HG03025 (cell line): ENCODE measurements at regions not wholly inside any gene's neighbourhood (a gene's known extent, or its start where the extent isn't known, plus 50 kb on each side); places are given as distances from the start of the nearest gene placed in this dataset.
"Not testable (repeated sequence)": the region's sequence is repeated elsewhere in the genome, so short reads cannot be mapped to it uniquely, and the experiment has no call there.

Source experiments
- ATAC-seq: cut with Tn5 transposase; IDR thresholded peaks from one replicate; pipeline ENCODE4 v1.9.1; 2021; ENCODE audit warnings: mild to moderate bottlenecking, moderate library complexity; ENCODE audit not compliant: unreplicated experiment, low FRiP score

GRCh38 chr2:765369-765768 is 88.2 kb upstream of the TMEM18 start:
- ATAC-seq = no peak

GRCh38 chr2:763766-764525 is 86.7 kb upstream of the TMEM18 start:
- no peak for ATAC-seq

- ATAC-seq = no peak
Observed at GRCh38 chr2:762646-763045, 85.4 kb upstream of the TMEM18 start.

GRCh38 chr2:761384-761783 is 84.2 kb upstream of the TMEM18 start:
- ATAC-seq = no peak

GRCh38 chr2:760001-760400 is 82.8 kb upstream of the TMEM18 start:
- ATAC-seq = no peak

- no peak for ATAC-seq
Observed at GRCh38 chr2:758073-758820, 81.0 kb upstream of the TMEM18 start.

- no peak for ATAC-seq
Observed at GRCh38 chr2:753123-753522, 75.9 kb upstream of the TMEM18 start.

GRCh38 chr2:751474-751873 is 74.3 kb upstream of the TMEM18 start:
- no peak for ATAC-seq

- no peak for ATAC-seq
Observed at GRCh38 chr2:750628-751027, 73.4 kb upstream of the TMEM18 start.

- no peak for ATAC-seq
Observed at GRCh38 chr2:747762-748351, 70.7 kb upstream of the TMEM18 start.

- ATAC-seq = no peak
Observed at GRCh38 chr2:746697-747096, 69.5 kb upstream of the TMEM18 start.

GRCh38 chr2:744088-744487 is 66.9 kb upstream of the TMEM18 start:
- ATAC-seq = no peak

- no peak for ATAC-seq
Observed at GRCh38 chr2:742221-742620, 65.0 kb upstream of the TMEM18 start.

GRCh38 chr2:741195-741496 is 63.9 kb upstream of the TMEM18 start:
- ATAC-seq = no peak

GRCh38 chr2:740322-741194 is 63.4 kb upstream of the TMEM18 start:
- ATAC-seq = not testable (repeated sequence)

GRCh38 chr2:739864-740321 is 62.7 kb upstream of the TMEM18 start:
- ATAC-seq = not testable (repeated sequence)

- ATAC-seq = no peak
Observed at GRCh38 chr2:736939-737338, 59.7 kb upstream of the TMEM18 start.

GRCh38 chr2:735670-736218 is 58.5 kb upstream of the TMEM18 start:
- peak; percentile 81 for ATAC-seq

- ATAC-seq = no peak
Observed at GRCh38 chr2:734496-734895, 57.3 kb upstream of the TMEM18 start.

- ATAC-seq = no peak
Observed at GRCh38 chr2:733495-733894, 56.3 kb upstream of the TMEM18 start.
